Gastroesophageal sphincter (tissue), 3 donors: ENCODE measurements at regions not wholly inside any gene's neighbourhood (a gene's known extent, or its start where the extent isn't known, plus 50 kb on each side); places are given as distances from the start of the nearest gene placed in this dataset.

Experiments
- POLR2AphosphoS5 ChIP-seq: sonication (generic); formaldehyde crosslinking; IDR thresholded peaks from one replicate; pipeline ENCODE4 v1.6.1; 2017; ENCODE audit warnings: antibody characterized with exemption
- TF ChIP-seq, protein P1 (sequence below), 4 experiments: fragments of 200-600 bp in 2 of 4; fragments of 450-650 bp in 2 of 4; sonication (generic) in 1 of 4; IDR thresholded peaks; one replicate each; pipeline ENCODE4 v1.5.1; 2017 to 2019; ENCODE audit warnings: antibody characterized with exemption in 4 of 4, mild to moderate bottlenecking in 2 of 4, moderate library complexity in 2 of 4

DNA sequence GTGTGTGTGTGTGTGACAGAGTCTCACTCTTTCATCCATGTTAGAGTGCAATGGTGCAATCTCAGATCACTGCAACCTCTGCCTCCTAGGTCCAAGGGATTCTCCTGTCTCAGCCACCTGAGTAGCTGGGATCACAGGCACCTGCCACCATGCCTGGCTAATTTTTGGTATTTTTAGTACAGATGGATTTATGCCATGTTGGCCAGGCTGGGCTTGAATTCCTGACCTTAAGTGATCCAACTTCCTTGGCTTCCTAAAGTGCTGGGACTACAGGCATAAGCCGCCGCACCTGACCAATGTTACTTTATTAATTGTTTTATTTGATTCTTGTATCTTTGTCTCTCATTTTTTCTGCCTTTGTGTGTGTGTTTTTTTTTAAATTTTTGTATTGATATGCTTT, 89.6 kb downstream of the ZNF486 start:
- TF ChIP-seq, protein P1, sequence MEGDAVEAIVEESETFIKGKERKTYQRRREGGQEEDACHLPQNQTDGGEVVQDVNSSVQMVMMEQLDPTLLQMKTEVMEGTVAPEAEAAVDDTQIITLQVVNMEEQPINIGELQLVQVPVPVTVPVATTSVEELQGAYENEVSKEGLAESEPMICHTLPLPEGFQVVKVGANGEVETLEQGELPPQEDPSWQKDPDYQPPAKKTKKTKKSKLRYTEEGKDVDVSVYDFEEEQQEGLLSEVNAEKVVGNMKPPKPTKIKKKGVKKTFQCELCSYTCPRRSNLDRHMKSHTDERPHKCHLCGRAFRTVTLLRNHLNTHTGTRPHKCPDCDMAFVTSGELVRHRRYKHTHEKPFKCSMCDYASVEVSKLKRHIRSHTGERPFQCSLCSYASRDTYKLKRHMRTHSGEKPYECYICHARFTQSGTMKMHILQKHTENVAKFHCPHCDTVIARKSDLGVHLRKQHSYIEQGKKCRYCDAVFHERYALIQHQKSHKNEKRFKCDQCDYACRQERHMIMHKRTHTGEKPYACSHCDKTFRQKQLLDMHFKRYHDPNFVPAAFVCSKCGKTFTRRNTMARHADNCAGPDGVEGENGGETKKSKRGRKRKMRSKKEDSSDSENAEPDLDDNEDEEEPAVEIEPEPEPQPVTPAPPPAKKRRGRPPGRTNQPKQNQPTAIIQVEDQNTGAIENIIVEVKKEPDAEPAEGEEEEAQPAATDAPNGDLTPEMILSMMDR (IDR thresholded peaks at IDR 0.05): no peak
- TF ChIP-seq POLR2AphosphoS5: no peak
